ENCODE measurements at regions not wholly inside any gene's neighbourhood (a gene's known extent, or its start where the extent isn't known, plus 50 kb on each side); places are given as distances from the start of the nearest gene placed in this dataset.

GRCh38 chr5:50969151-50970031 is 303.0 kb downstream of the PARP8 start:
- DNase-seq (no peak), ATAC-seq (ENCODE audit: insufficient read depth, low read depth) (no peak)
- Histone ChIP-seq H4K20me1 (ENCODE audit: insufficient read depth, low read length) (no peaks in the 10 kb centered on the region), H2AFZ (ENCODE audit: low read depth, low read length) (no peak overlapping the region), H3K4me2 (ENCODE audit: insufficient read depth, low read length) (no peak overlapping the region), H3K4me3 (ENCODE audit: low read depth in 1 of 2, low read length in 2 of 2) (no peak overlapping the region), H3K27ac (ENCODE audit: low read length) (no peak overlapping the region), H3K36me3 (ENCODE audit: insufficient read depth, low read length) (no peaks in the 10 kb centered on the region), H3K79me2 (ENCODE audit: insufficient read depth, low read length) (no peaks in the 10 kb centered on the region), H3K4me1 (ENCODE audit: insufficient read depth, low read length) (no peaks in the 10 kb centered on the region), H3K27me3 (ENCODE audit: insufficient read depth, low read length, poor library complexity) (peaks cover 3% of the 10 kb centered on the region), H3K9ac (ENCODE audit: low read depth, low read length) (no peak overlapping the region), H3K9me3 (ENCODE audit: insufficient read depth, low read length, severe bottlenecking) (no peaks in the 10 kb centered on the region)
- no peak for TF ChIP-seq EZH2 (IDR thresholded peaks at IDR 0.05; ENCODE audit: borderline replicate concordance, low read depth, low read length, severe bottlenecking)
- TF ChIP-seq, protein P1, sequence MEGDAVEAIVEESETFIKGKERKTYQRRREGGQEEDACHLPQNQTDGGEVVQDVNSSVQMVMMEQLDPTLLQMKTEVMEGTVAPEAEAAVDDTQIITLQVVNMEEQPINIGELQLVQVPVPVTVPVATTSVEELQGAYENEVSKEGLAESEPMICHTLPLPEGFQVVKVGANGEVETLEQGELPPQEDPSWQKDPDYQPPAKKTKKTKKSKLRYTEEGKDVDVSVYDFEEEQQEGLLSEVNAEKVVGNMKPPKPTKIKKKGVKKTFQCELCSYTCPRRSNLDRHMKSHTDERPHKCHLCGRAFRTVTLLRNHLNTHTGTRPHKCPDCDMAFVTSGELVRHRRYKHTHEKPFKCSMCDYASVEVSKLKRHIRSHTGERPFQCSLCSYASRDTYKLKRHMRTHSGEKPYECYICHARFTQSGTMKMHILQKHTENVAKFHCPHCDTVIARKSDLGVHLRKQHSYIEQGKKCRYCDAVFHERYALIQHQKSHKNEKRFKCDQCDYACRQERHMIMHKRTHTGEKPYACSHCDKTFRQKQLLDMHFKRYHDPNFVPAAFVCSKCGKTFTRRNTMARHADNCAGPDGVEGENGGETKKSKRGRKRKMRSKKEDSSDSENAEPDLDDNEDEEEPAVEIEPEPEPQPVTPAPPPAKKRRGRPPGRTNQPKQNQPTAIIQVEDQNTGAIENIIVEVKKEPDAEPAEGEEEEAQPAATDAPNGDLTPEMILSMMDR (IDR thresholded peaks at IDR 0.05; ENCODE audit: borderline replicate concordance, extremely low read depth, low read length, poor library complexity, severe bottlenecking) = no peak

DNA sequence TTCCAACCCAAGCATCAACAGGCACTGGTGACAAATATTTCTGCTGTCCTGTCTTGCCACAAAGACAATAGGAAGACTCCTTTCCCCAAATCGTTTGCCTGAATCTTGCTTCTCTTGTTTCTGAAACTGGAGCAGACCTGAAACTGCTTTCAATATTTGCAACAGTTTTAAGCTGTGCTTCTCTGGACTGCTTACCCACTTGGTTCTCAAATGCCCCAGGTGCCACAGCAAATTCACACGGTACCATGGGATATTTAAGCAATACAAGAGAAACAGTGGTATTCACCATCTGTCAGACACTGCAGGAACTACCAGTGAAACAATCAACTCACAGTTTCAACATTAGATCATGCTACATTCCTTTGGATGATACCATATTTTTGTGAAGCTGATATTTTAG is 309.4 kb downstream of the PARP8 start:
- no peaks in the 10 kb centered on the region for H3K79me2 ChIP-seq (ENCODE audit: insufficient read depth, low read length)
- H3K9me3 ChIP-seq (ENCODE audit: insufficient read depth, low read length, severe bottlenecking) = no peaks in the 10 kb centered on the region
- H3K27me3 ChIP-seq (ENCODE audit: insufficient read depth, low read length, poor library complexity) = no peaks in the 10 kb centered on the region
- no peaks in the 10 kb centered on the region for H3K36me3 ChIP-seq (ENCODE audit: insufficient read depth, low read length)
- H2AFZ ChIP-seq (ENCODE audit: low read depth, low read length) = no peak overlapping the region
- H3K9ac ChIP-seq (ENCODE audit: low read depth, low read length) = no peak overlapping the region
- H3K27ac ChIP-seq (ENCODE audit: low read length) = no peak overlapping the region
- H3K4me3 ChIP-seq (ENCODE audit: low read depth in 1 of 2, low read length in 2 of 2) = no peak overlapping the region
- DNase-seq = no peak
- no peaks in the 10 kb centered on the region for H3K4me1 ChIP-seq (ENCODE audit: insufficient read depth, low read length)
- no peaks in the 10 kb centered on the region for H4K20me1 ChIP-seq (ENCODE audit: insufficient read depth, low read length)
- TF ChIP-seq EZH2 (IDR thresholded peaks at IDR 0.05; ENCODE audit: borderline replicate concordance, low read depth, low read length, severe bottlenecking) = no peak
- TF ChIP-seq, protein P1 (IDR thresholded peaks at IDR 0.05; ENCODE audit: borderline replicate concordance, extremely low read depth, low read length, poor library complexity, severe bottlenecking) = no peak
- no peak overlapping the region for H3K4me2 ChIP-seq (ENCODE audit: insufficient read depth, low read length)
- no peak for ATAC-seq (ENCODE audit: insufficient read depth, low read depth)

DNA sequence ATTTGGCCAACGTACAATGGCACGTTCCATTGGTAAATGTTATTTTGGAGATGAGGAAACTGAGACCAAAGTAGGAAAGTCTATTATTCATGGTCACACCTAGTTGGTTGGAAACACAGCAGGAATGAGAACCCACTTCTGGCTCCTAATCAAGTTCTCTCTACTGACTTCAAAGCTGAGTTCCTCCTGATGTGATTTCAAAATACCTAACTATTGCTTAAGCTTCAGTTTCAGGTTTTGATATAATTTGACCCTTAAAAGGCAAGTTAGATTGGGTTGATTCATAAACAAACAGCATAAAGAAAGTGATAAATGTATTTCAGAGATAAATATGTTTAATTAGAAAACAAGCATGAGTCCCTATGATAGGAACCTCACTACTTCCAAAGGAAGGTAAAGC is 312.5 kb downstream of the PARP8 start:
- H3K36me3 ChIP-seq (ENCODE audit: insufficient read depth, low read length) = no peaks in the 10 kb centered on the region
- H3K9me3 ChIP-seq (ENCODE audit: insufficient read depth, low read length, severe bottlenecking) = no peaks in the 10 kb centered on the region
- no peak overlapping the region for H3K27ac ChIP-seq (ENCODE audit: low read length)
- no peaks in the 10 kb centered on the region for H3K27me3 ChIP-seq (ENCODE audit: insufficient read depth, low read length, poor library complexity)
- H2AFZ ChIP-seq (ENCODE audit: low read depth, low read length) = no peak overlapping the region
- ATAC-seq (ENCODE audit: insufficient read depth, low read depth) (no peak), DNase-seq (no peak)
- H3K4me2 ChIP-seq (ENCODE audit: insufficient read depth, low read length) = no peak overlapping the region
- no peak overlapping the region for H3K9ac ChIP-seq (ENCODE audit: low read depth, low read length)
- no peak overlapping the region for H3K4me3 ChIP-seq (ENCODE audit: low read depth in 1 of 2, low read length in 2 of 2)
- no peaks in the 10 kb centered on the region for H4K20me1 ChIP-seq (ENCODE audit: insufficient read depth, low read length)
- H3K79me2 ChIP-seq (ENCODE audit: insufficient read depth, low read length) = no peaks in the 10 kb centered on the region
- TF ChIP-seq, protein P1 (IDR thresholded peaks at IDR 0.05; ENCODE audit: borderline replicate concordance, extremely low read depth, low read length, poor library complexity, severe bottlenecking) = no peak
- no peak for TF ChIP-seq EZH2 (IDR thresholded peaks at IDR 0.05; ENCODE audit: borderline replicate concordance, low read depth, low read length, severe bottlenecking)
- H3K4me1 ChIP-seq (ENCODE audit: insufficient read depth, low read length) = no peaks in the 10 kb centered on the region

Measured in DND-41 (cell line).